HG02571 (cell line): ENCODE measurements at regions not wholly inside any gene's neighbourhood (a gene's known extent, or its start where the extent isn't known, plus 50 kb on each side); places are given as distances from the start of the nearest gene placed in this dataset.

Experiments used
- ATAC-seq: cut with Tn5 transposase; IDR thresholded peaks from one replicate; pipeline ENCODE4 v1.9.1; 2021; ENCODE audit warnings: mild to moderate bottlenecking, moderate library complexity; ENCODE audit not compliant: unreplicated experiment

DNA sequence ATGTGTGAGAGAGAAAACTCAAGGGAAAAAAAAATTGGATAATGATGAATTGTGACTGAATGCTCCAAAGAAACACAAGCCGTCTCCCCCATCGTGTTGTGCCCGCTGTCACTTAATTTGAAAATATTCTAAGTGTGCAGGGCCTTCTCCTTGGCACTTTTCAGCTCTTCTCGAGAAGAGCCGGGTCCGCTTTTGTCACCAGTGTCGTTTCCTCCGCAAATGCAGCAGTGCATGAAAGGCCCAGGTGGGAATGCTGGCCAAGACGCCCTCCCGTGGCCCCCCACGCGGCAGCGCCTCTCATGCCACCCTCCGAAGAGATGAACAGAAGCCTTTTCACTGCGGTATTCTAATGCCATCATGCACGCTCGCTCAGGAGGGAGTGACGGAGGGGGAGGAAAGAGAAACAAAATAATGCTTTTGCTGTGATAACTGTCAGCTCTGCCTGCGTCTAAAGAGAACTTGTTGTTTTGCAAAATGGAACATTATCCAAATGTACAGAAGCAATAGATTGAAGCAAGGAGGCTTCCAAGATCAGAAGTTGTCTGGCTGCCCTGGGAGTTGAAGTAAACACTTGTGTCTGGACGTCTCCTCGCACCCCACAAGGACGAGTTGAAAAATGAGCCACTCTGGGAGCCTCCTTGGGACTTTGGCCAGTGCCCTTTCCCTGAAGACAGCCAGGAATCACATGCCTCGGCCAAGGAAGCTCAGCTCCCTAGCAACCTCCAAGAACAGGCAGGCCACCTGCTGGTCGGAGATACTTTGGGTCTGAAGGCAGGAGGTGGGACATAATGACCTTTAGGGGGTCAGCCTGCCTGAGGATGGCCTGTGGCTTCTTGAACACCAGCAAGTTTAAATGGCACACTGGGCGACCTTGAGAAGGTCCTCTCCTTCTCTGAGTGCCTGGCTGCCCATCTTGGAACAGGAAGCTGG lies 166.1 kb upstream of the ZC3H12A start:
- ATAC-seq = no peak

DNA sequence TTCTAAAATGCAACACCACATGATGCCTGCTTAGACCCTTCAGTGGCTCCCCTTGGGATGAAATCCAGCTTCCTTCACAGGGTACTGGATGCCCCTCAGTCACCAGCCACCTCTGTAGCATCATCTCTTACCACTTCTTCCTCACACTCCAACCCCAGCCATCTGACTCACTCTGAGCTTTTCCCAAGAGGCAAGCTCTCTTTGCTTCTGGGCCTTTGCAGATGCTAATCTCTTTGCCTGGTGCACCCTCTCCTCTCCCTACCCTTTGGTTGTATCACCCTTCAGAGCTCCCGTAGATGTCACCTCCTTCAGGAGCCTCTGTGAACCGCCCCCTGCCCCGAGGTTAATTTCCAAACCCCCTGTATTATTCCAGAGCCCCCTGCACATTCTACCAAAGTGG lies 164.8 kb upstream of the ZC3H12A start:
- no peak for ATAC-seq

DNA sequence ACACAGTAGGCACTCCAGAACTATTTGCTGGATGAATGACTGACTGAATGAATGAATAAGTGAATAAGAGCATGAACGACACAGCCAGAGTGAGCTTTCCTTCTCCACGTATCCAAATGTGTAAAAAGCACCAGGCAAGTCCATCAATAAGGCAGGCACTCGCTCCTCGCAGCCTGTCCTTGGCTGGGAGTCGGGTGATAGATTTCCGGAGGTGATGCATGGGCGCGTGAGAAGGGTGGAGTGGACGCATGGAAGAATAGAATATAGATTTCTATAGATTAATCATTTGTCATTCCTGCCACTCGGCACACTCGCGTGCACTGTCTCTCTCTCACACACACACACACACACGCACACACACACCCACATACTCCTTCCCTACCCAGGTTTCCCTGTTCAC lies 164.3 kb upstream of the ZC3H12A start:
- no peak for ATAC-seq

DNA sequence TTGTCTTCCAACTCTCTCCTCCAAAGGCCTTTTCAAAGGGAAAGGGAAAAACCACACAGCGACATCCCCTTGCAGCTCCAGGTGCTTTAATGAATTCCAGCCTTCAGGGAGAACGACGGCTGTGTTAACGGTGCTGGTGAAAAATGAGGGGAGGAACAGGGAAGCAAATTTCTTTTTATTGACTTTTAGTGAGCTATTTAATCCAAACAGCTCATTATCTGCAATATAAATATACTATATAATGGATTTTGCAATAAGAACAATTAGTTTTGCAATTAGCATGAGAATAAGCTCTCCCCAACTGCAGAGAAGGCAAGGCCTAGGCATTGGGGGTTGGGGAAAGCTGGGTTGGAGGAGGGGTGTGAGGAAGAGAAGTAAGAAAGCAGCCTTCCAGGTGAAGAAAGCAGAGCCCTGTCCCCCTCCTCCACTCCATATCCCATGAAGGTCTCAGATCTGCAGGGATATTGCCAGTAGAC lies 159.0 kb upstream of the ZC3H12A start:
- no peak for ATAC-seq

DNA sequence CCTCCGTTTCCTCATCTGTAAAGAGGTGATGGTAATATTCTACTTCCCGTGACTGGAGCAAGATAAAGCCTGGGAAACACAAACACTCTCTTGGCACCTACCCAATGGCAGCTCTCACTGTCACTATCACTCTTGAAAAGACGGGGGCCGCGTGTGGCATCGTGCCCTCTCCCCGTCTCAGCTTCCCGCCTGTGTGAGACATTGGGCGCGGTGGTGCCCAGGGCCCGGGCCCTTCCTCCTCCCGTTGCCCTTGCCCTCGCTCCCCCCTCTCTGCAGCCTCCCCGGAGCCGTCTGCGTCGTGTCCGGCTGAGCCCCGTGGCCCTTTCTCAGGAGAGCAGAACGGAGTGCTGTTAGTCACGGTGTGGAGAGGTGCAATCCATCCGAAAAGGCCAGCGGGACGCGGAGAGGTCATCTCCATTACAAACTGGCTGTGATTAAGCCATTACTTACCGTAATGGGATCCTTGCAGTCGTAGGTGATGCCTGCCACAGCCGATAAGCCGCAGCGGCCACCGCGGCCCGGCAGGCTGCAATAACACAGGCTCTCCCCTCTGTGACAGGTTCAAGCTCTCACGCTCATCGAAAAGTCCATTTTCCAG lies 156.4 kb upstream of the ZC3H12A start:
- no peak for ATAC-seq

DNA sequence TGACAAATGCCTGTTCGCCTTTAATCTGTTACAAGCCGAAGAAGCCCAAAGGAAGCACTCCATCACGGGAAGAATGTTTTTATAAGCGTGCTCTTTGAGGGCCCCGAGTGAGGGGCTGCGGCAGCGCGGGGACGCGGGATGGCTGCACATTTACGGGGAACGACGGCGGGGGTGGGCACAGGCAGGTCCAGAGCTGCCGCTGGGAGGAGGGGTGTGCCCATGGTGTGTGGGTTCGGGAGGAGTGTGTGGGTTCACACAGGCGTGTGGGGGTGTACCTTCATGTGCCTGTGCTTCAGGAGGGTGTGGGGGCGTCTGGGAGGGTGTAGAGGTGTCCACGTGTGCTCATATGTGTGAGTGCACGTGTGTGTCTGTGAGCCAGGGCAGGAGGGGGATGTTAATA lies 155.9 kb upstream of the ZC3H12A start:
- ATAC-seq = no peak

DNA sequence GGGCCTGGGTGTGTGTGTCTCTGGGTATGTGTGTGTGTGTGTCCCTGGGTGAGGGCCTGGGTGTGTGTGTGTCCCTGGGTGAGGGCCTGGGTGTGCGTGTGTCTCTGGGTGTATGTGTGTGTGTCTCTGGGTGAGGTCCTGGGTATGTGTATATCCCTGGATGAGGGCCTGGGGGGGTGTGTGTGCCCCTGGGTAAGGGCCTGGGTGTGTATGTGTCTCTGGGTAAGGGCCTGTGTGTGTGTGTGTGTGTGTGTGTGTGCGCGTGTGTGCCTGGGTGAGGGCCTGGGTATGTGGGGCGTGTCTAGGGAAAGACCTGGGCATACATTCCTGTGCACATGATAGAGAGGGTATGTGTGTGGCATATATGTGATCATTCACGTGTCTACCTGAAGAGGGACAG lies 155.1 kb upstream of the ZC3H12A start:
- no peak for ATAC-seq

DNA sequence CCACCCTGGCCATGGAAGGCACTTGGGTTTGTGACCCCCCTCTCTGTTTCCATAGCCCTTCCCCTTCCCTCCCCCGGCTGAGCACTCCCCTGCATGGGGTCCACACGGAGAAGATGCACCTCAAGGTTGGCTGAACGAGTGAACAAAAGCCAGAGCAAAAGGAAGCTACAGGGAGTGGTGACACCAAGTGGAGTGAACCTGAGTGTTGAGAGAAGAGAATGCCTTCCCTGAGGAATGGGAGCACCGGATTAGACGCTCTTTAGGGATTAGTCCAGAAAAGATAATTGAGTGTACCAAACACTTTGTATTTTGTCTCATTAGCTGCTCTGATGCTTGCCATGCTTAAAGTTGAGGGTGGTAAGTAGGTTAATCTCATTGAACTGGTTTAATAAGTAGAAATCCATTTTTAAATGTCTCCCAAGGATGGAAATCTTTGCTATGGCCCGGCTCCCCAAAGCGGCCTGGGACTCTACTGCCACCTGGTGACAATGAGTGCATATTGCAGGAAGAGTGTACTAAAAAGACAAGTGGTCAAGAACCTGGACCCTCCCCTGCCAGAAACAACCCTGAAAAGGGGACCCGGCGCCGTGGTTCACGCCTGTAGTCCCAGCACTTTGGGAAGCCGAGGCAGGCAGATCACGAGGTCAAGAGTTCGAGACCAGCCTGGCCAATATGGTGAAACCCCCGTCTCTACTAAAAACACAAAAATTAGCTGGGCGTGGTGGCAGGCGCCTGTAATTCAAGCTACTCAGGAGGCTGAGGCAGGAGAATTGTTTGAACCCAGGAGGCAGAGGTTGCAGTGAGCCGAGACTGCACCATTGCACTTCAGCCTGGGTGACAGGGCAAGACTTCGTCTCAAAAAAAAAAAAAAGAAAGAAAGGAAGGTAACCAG lies 150.6 kb upstream of the ZC3H12A start:
- ATAC-seq = no peak

DNA sequence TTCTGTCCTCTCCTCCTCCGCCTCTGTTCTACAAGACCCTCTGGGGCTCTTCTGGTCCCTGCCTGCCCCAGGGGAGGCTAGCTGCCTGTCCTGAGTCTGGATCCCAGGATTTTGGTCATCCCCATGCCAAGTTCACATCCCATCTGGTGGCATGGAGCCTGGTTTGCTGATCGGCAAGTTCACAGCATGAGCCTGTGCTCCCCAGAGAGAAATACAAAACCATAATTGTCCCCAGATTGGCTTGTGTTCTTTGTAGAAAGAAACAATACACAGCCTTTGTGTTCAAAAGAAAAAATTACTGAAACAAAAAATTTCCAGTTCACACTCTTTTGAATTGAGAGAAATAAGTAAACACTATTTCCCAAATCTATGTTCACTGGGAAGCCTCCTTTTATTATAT lies 149.4 kb upstream of the ZC3H12A start:
- no peak for ATAC-seq

DNA sequence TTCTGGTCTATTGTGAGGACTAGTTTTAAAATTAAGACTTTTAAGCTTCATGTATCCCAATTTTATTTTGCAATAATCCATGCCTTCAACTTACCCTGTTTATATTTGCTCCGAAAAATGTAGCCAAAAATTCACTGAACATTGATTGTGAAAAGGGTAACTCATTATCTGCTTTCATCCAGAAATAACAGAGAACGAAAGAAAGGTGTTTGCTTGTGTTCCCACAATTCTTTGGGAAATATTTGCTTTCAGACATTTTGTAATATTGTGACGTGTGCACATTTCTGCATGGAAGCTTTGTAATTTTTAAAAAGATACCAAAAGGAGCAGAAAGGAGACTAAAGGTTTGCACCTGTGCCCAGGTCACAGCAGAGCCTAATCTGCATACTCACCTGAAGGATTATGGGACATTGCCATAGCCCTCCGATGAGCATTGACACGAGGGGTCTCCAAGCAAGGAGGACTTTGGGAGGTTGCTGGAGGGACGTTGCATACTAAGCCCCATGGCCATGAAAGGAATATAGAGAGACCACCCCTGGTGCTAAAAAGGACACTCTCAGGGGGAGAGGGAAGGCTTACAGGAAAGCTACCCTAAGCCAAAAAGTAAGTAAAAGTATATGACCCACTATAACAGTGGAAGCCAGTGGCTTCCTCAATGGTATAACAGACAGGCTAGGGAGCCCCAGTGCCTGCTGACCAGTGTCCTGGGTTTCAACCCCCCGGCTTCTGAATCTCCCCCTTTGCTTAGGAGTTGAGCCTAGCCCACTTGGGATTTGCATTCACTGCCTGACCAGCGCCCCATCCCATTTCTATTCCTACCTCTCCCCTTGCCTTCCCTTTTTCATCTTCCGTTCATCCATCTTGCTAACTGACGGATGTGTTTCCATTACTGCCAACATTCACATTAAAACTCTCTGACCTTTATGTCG lies 148.6 kb upstream of the ZC3H12A start:
- no peak for ATAC-seq

DNA sequence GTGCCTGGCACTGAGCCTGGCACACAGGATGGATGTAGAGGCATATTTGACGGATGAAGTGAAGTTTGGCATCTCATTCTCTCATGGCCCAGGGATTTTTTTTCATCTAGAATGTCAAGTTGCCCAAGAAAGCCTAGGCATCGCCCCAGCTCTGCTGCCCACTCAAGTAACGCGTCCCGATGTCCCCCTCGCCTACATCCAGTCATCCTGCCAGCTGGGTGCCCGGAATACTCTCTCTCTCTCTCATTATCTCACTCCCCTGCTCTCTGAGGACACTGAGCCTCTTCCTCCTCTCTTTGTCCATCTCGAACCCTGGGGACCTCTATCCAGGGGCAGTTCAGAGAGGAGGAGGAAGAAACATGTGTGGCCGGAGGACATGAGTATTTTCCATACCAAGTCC lies 142.3 kb upstream of the ZC3H12A start:
- no peak for ATAC-seq

DNA sequence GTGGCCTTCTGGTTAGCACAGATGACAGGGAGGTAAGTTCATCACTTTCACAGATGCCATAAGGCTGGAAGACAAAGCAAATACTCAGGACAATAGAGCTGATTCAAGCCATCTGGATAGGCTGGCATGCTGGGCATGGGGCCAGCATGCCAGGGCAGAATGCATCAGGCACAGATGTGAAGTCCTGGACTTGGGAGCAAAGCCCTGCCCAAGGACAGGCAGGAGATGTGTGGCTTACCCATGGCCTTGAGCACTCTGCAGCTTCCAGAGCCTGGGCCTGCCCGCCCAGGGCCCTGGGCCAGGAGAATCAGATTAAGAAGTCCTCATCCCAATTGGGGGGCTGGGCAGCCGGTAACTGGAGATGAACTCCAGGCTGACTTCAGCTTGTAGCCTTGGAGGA lies 135.7 kb upstream of the ZC3H12A start:
- no peak for ATAC-seq

DNA sequence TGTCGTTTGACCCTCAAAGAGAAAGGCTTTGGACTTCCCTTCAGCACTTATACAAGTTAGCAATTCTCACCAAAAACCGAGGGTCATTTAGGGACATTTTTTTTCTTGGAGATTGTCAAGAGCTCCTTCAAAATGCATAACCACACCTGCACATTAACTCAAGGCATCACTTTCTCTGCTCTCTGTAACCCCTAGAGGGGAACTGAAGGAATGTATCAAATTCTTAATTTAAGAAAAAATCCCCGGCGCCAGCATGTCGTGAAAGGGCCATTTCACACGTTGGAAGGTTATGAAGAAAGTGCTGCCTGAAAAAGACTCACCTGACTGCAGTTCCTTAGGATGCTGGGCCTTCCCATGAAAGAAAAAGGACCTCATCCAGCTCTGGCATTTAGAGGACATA lies 131.6 kb upstream of the ZC3H12A start:
- no peak for ATAC-seq

DNA sequence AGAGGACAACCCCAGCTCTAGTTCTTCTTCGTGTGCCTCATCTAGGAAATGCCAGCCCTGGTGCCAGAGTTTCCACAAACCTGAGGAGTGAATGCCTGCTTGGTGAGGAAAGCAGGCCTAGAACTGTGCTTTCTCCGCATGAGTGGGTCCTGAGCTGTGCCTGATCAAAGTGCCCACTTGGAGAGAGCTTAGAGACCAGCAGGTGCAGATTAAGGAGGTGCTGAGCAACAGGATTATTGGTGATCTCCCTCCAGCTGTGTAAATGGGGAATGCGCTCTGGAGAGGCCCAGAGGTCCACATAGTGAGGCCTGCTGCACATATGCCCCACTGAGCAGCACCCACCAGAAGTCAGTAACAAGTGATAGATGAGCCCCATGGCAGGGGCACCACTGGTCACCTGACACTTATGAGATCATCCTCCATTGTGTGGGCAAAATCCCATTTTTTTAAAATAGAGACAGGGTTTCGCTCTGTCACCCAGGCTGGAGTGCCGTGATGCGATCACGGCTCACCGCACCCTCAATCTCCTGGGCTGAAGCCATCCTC lies 127.2 kb upstream of the ZC3H12A start:
- no peak for ATAC-seq

DNA sequence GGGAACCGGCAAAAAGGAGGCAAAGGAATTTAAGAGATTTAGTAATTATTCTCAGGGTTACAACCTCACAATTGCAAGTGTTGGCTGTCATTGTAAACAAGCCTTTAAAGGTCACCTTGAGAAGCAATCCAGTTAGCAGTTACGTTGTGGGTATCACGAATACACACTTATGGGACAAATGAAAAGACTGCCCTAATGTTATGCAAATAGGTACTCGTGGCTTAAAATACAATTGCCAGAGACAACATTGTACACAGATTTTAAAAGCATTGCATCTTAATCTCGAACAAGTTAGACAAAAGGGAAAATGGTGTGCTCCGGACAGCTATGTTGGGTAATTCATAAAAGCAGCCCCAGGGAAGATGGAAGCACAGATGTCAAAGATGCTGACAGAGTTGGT lies 120.5 kb upstream of the ZC3H12A start:
- ATAC-seq = no peak

DNA sequence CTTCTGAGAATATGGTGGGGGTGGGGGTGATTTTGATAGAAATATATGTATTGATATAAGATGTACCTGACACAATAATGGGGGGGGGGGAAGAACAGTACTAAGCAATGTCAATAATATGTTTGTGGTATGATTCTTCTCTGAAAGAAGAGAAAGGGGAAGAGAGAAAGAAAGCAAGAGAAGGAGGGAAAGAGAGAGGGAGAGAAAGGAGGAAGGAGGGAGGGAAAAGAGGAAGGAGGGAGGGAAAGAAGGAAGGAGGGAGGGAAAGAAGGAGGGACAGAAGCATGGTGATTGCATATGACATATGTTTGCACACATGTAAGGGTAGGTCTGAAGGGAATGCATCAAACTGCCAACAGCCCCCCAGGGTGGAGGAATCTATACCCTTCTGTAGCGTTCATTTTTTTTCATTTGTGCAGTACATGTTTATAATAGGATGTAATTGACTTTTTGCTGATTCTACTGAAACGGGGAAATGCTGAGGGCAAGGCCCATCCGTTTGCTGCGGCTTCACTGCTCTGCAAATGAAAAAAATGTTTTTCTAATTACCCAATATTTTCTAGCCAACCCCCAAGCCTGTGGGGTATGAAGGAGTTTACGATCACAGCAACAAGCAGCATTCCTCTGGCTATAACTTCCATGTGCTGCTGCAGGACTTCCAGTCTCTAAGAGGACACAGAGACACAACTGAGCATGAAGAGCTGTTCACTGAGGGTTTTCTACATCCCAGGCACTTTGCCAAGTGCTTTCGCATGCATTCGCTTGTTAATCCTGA lies 119.3 kb upstream of the ZC3H12A start:
- no peak for ATAC-seq

DNA sequence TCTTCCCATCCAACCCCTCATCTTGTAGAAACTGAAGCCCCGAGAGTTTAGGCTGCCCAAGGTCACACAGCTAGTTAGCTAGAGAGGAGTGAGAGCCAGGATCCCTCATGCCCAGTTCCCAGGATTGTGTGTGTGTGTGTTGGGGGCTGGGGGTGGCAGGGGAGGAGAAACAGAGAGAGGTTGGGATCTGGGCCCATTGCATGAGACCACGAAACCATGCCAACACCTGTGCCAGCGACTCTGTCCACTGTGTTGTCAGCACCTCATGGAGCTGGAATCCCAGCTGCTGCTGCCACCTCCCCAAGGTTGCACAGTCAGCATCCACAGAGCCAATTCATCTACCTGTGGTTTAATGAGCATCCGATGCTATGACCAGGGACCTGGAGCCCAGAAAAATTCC lies 115.4 kb upstream of the ZC3H12A start:
- ATAC-seq = no peak

DNA sequence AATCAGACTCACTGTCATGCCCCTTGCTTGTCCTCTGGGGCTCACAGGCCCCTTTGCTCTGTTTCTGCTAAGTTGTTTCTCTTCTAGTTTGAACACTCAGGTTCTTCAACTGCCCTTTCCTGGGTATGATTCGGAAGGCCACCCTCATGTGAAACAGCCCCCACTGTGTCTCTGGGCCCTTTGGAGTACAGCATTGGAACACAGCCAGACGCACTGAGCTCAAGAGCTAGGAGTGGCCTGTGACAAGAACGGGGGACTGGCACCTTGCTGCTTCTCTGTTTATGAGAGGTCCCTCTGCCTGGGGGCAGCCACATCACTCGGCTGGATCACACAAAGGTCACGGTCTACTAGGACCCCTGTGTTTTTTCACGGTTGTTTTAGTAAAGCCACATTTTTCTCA lies 114.4 kb upstream of the ZC3H12A start:
- no peak for ATAC-seq
